IMR-90 (cell line): ENCODE measurements at regions not wholly inside any gene's neighbourhood (a gene's known extent, or its start where the extent isn't known, plus 50 kb on each side); places are given as distances from the start of the nearest gene placed in this dataset.

Source experiments
- ATAC-seq: fragments of 200-7000 bp; cut with Tn5 transposase; 2 replicates; pipeline ENCODE4 v1.9.1; 2020; ENCODE audit warnings: low read depth, mild to moderate bottlenecking, moderate library complexity
- BruUV-seq: library from RNA; stranded (reverse); fragments of 400-500 nt; replicated peaks from 2 replicates; lab custom pipeline; 2021; lab: Mats Ljungman, UMichigan
- CTCF ChIA-PET: fragments of 300-600 bp; formaldehyde crosslinking; extraction: SDS; loops from one replicate; lab custom pipeline; 2021; ENCODE audit warnings: antibody characterized with exemption; lab: Yijun Ruan, JAX
- POLR2A ChIA-PET: fragments of 300-600 bp; sonication (Branson Sonifier 250); formaldehyde crosslinking; loops from one replicate; lab custom pipeline; 2022; ENCODE audit warnings: antibody characterized with exemption; ENCODE audit not compliant: unreplicated experiment; lab: Charles Lee
- DNase-seq: peaks from one replicate; pipeline ENCODE4 v3.0.0; 2013
- H2AFZ ChIP-seq: replicated peaks from 2 replicates; pipeline ENCODE3; 2013; ENCODE audit warnings: low read length, mild to moderate bottlenecking; ENCODE audit not compliant: poor library complexity
- H2AK5ac ChIP-seq: 2 replicates; pipeline ENCODE4 v1.6.1; 2013; ENCODE audit warnings: low read depth, low read length, inconsistent platforms
- H2AK9ac ChIP-seq: replicated peaks from 2 replicates; pipeline ENCODE3; 2013; ENCODE audit warnings: mild to moderate bottlenecking, low read depth, low read length, moderate library complexity; ENCODE audit not compliant: poor library complexity
- H2BK120ac ChIP-seq: 2 replicates; pipeline ENCODE4 v1.6.1; 2013; ENCODE audit warnings: low read depth, low read length, inconsistent platforms
- H2BK15ac ChIP-seq: 3 replicates; pipeline ENCODE4 v1.6.1; 2013; ENCODE audit warnings: low read depth, low read length, inconsistent platforms
- H2BK20ac ChIP-seq: 2 replicates; pipeline ENCODE4 v1.6.1; 2013; ENCODE audit warnings: low read depth, mild to moderate bottlenecking, inconsistent platforms, low read length, moderate library complexity
- H2BK5ac ChIP-seq: 2 replicates; pipeline ENCODE4 v1.6.1; 2013; ENCODE audit warnings: mild to moderate bottlenecking, low read depth, low read length, inconsistent platforms; ENCODE audit not compliant: poor library complexity, severe bottlenecking
- H3K14ac ChIP-seq: replicated peaks from 2 replicates; pipeline ENCODE4 v1.6.1; 2013; ENCODE audit warnings: low read depth, low read length, inconsistent platforms
- H3K18ac ChIP-seq: 2 replicates; pipeline ENCODE4 v1.6.1; 2013; ENCODE audit warnings: low read depth, low read length, control low read depth
- H3K23ac ChIP-seq: 2 replicates; pipeline ENCODE4 v1.6.1; 2013; ENCODE audit warnings: low read depth, low read length, inconsistent platforms
- H3K27ac ChIP-seq: 2 replicates; pipeline ENCODE4 v1.5.1; 2013; ENCODE audit warnings: mild to moderate bottlenecking, control low read depth, low read length; ENCODE audit not compliant: insufficient read depth
- H3K27me3 ChIP-seq: 2 replicates; pipeline ENCODE4 v1.6.1; 2013; ENCODE audit warnings: low read length; ENCODE audit not compliant: control insufficient read depth, insufficient read depth
- H3K36me3 ChIP-seq: 2 replicates; pipeline ENCODE4 v1.6.1; 2013; ENCODE audit warnings: low read length, mixed read lengths; ENCODE audit not compliant: control insufficient read depth, insufficient read depth
- H3K4ac ChIP-seq: 2 replicates; pipeline ENCODE4 v1.6.1; 2013; ENCODE audit warnings: low read depth, low read length, inconsistent platforms
- H3K4me1 ChIP-seq: 2 replicates; pipeline ENCODE4 v1.6.1; 2013; ENCODE audit warnings: low read length, mixed read lengths; ENCODE audit not compliant: control insufficient read depth, insufficient read depth
- H3K4me2 ChIP-seq: 2 replicates; pipeline ENCODE4 v1.6.1; 2013; ENCODE audit warnings: low read depth, mild to moderate bottlenecking, control low read depth, low read length, moderate library complexity
- H3K4me3 ChIP-seq: 2 replicates; pipeline ENCODE4 v1.5.1; 2013; ENCODE audit warnings: low read depth, mild to moderate bottlenecking, control low read depth, low read length, moderate library complexity; ENCODE audit not compliant: insufficient read depth
- H3K56ac ChIP-seq: 2 replicates; pipeline ENCODE4 v1.6.1; 2013; ENCODE audit warnings: low read length, inconsistent platforms; ENCODE audit not compliant: insufficient read depth; ENCODE audit errors: extremely low read depth
- H3K79me1 ChIP-seq, 2 experiments: 2 replicates each; pipeline ENCODE4 v1.6.1; 2013; ENCODE audit warnings: low read length in 2 of 2, inconsistent platforms in 1 of 2, low read depth in 1 of 2
- H3K9ac ChIP-seq: 2 replicates; pipeline ENCODE4 v1.6.1; 2013; ENCODE audit warnings: low read depth, low read length, control low read depth
- H3K9me1 ChIP-seq: 2 replicates; pipeline ENCODE4 v1.6.1; 2013; ENCODE audit warnings: low read length, inconsistent platforms; ENCODE audit not compliant: insufficient read depth
- H3K9me3 ChIP-seq: 2 replicates; pipeline ENCODE4 v1.6.1; 2013; ENCODE audit warnings: low read length; ENCODE audit not compliant: control insufficient read depth, insufficient read depth
- H4K20me1 ChIP-seq: 2 replicates; pipeline ENCODE4 v1.6.1; 2013; ENCODE audit warnings: low read length, inconsistent platforms; ENCODE audit not compliant: insufficient read depth
- H4K5ac ChIP-seq: 2 replicates; pipeline ENCODE4 v1.6.1; 2013; ENCODE audit warnings: mild to moderate bottlenecking, low read depth, low read length, control low read depth
- H4K8ac ChIP-seq, 2 experiments: 2 replicates each; pipeline ENCODE4 v1.6.1; 2013; ENCODE audit warnings: low read depth in 2 of 2, low read length in 2 of 2, control low read depth in 1 of 2, inconsistent platforms in 1 of 2
- H4K91ac ChIP-seq: 2 replicates; pipeline ENCODE4 v1.6.1; 2013; ENCODE audit warnings: low read depth, low read length, inconsistent platforms; ENCODE audit not compliant: insufficient read depth
- BHLHE40 ChIP-seq: fragments of 150-350 bp; IDR thresholded peaks from 2 replicates; pipeline ENCODE4 v1.6.1; 2016; ENCODE audit warnings: mild to moderate bottlenecking, low read depth, low read length
- CEBPB ChIP-seq: IDR thresholded peaks from 2 replicates; pipeline ENCODE4 v1.6.1; 2012; ENCODE audit warnings: low read depth, low read length, improper control_type of control experiment
- CHD1 ChIP-seq: IDR thresholded peaks from 2 replicates; pipeline ENCODE4 v1.6.1; 2012; ENCODE audit warnings: low read depth, low read length, improper control_type of control experiment
- CTCF ChIP-seq: conservative IDR thresholded peaks from 2 replicates; pipeline ENCODE4 v1.5.1; 2012; ENCODE audit warnings: mild to moderate bottlenecking, low read depth, low read length, improper control_type of control experiment
- ELK1 ChIP-seq: fragments of 150-350 bp; IDR thresholded peaks from 2 replicates; pipeline ENCODE4 v1.6.1; 2016; ENCODE audit warnings: low read depth, mild to moderate bottlenecking, low read length, moderate library complexity, borderline replicate concordance
- FOS ChIP-seq: fragments of 150-350 bp; IDR thresholded peaks from 2 replicates; pipeline ENCODE4 v1.6.1; 2016; ENCODE audit warnings: low read depth, low read length
- MAFK ChIP-seq: IDR thresholded peaks from 2 replicates; pipeline ENCODE4 v1.6.1; 2012; ENCODE audit warnings: low read depth, low read length, improper control_type of control experiment
- MAZ ChIP-seq: IDR thresholded peaks from 2 replicates; pipeline ENCODE4 v1.6.1; 2012; ENCODE audit warnings: low read depth, mild to moderate bottlenecking, low read length, improper control_type of control experiment, moderate library complexity, borderline replicate concordance
- MXI1 ChIP-seq: IDR thresholded peaks from 2 replicates; pipeline ENCODE4 v1.6.1; 2012; ENCODE audit warnings: low read depth, mild to moderate bottlenecking, low read length, moderate library complexity, borderline replicate concordance
- NFE2L2 ChIP-seq: fragments of 150-350 bp; IDR thresholded peaks from 2 replicates; pipeline ENCODE4 v1.6.1; 2016; ENCODE audit warnings: low read depth, mild to moderate bottlenecking, low read length
- POLR2A ChIP-seq: IDR thresholded peaks from 2 replicates; pipeline ENCODE4 v1.6.1; 2012; ENCODE audit warnings: mild to moderate bottlenecking, low read depth, low read length
- RAD21 ChIP-seq: IDR thresholded peaks from 2 replicates; pipeline ENCODE4 v1.6.1; 2012; ENCODE audit warnings: low read length, improper control_type of control experiment
- RCOR1 ChIP-seq: IDR thresholded peaks from 2 replicates; pipeline ENCODE4 v1.6.1; 2012; ENCODE audit warnings: mild to moderate bottlenecking, low read length, improper control_type of control experiment; ENCODE audit not compliant: insufficient replicate concordance
- RFX5 ChIP-seq: IDR thresholded peaks from 2 replicates; pipeline ENCODE4 v1.8.0; 2012; ENCODE audit warnings: low read depth, mild to moderate bottlenecking, low read length, moderate library complexity
- SMC3 ChIP-seq: fragments of 150-350 bp; IDR thresholded peaks from 2 replicates; pipeline ENCODE4 v1.6.1; 2016; ENCODE audit warnings: low read depth, mild to moderate bottlenecking, antibody characterized with exemption, low read length, moderate library complexity
- USF2 ChIP-seq: fragments of 150-350 bp; IDR thresholded peaks from 2 replicates; pipeline ENCODE4 v1.6.1; 2017; ENCODE audit warnings: mild to moderate bottlenecking, antibody characterized with exemption, low read length, low read depth
- WGBS, 2 experiments: methylation state at CpG; one replicate each; pipeline versions ENCODE4 v1.1.5 to v1.1.7; 2013; ENCODE audit warnings: missing lambda C conversion rate in 2 of 2; ENCODE audit not compliant: insufficient read length in 1 of 2; ENCODE audit errors: extremely low coverage in 2 of 2; 5-methylcytosine and 5-hydroxymethylcytosine counted together
- dilution Hi-C: fragments of 300-500 bp; cut with HindIII; formaldehyde crosslinking; loops from one replicate; pipeline ENCODE4 v1.14.3; 2018; ENCODE audit warnings: low sequenced_read_pairs; ENCODE audit not compliant: unreplicated experiment
- in situ Hi-C: fragments of 300-500 bp; cut with MboI; formaldehyde crosslinking; loops from 3 replicates; pipeline ENCODE4 v1.14.3; 2019; ENCODE audit warnings: low sequenced_read_pairs, inconsistent platforms, mixed read lengths
- intact Hi-C: fragments of 100-400 bp; cut with micrococcal nuclease; formaldehyde crosslinking; loops from 2 replicates; pipeline ENCODE4 v1.10.0; 2022

- Histone ChIP-seq H3K27me3 (no peaks in the 10 kb centered on the region), H3K4me1 (no peaks in the 10 kb centered on the region), H2BK120ac (no peak overlapping the region), H3K36me3 (no peaks in the 10 kb centered on the region), H2AK9ac (no peak overlapping the region), H2BK5ac (no peak overlapping the region), H3K9me3 (peaks cover 4% of the 10 kb centered on the region; the same call in 1 of the 2 replicates), H3K14ac (no peak overlapping the region), H4K5ac (no peak overlapping the region), H3K9ac (no peak overlapping the region), H3K23ac (no peak overlapping the region), H2BK20ac (no peak overlapping the region), H3K56ac (no peak overlapping the region), H2BK15ac (no peak overlapping the region), H4K91ac (no peak overlapping the region), H3K4ac (no peak overlapping the region), H2AK5ac (no peak overlapping the region), H3K9me1 (no peaks in the 10 kb centered on the region), H3K79me1 (no peaks in the 10 kb centered on the region), H2AFZ (no peak overlapping the region), H3K4me2 (no peak overlapping the region), H4K8ac (no peak overlapping the region), H3K18ac (no peak overlapping the region), H4K20me1 (no peaks in the 10 kb centered on the region), H3K4me3 (no peak overlapping the region), H3K27ac (no peak overlapping the region)
- no peak for TF ChIP-seq NFE2L2
- no peak for TF ChIP-seq MXI1
- TF ChIP-seq RFX5 = no peak
- no peak for TF ChIP-seq CHD1
- TF ChIP-seq USF2 = no peak
- TF ChIP-seq RCOR1 = no peak
- TF ChIP-seq CTCF = no peak
- no peak for TF ChIP-seq CEBPB
- no peak for TF ChIP-seq ELK1
- TF ChIP-seq FOS = no peak
- no peak for TF ChIP-seq MAFK
- TF ChIP-seq SMC3 = no peak
- TF ChIP-seq MAZ = no peak
- no peak for TF ChIP-seq POLR2A
- TF ChIP-seq RAD21 = no peak
- no peak for TF ChIP-seq BHLHE40
- no peak for DNase-seq
- intact Hi-C loops = no loop called here
- ChIA-PET CTCF (no interaction called here), POLR2A (no interaction called here)
- no peak for ATAC-seq
- BruUV-seq = no TSS peak
- dilution Hi-C loops = no loop called here
- in situ Hi-C loops = no loop called here
- no CpG with 5 or more reads among the region's 2 CpGs for WGBS, 2 experiments
These were observed 435.7 kb downstream of the DIPK2A start for GRCh38 chr3:144407335-144407734.
